LNCAP (cell line): ENCODE measurements at regions not wholly inside any gene's neighbourhood (a gene's known extent, or its start where the extent isn't known, plus 50 kb on each side); places are given as distances from the start of the nearest gene placed in this dataset.

Experiments
- CTCF ChIP-seq: fragments of 450-650 bp; IDR thresholded peaks from 2 replicates; pipeline ENCODE4 v1.5.1; 2017; ENCODE audit warnings: mild to moderate bottlenecking

- no peak for TF ChIP-seq CTCF
These were observed 431.9 kb downstream of the BCAT1 start for GRCh38 chr12:24517000-24517399.

- TF ChIP-seq CTCF, result no peak
These were observed 438.2 kb downstream of the BCAT1 start for GRCh38 chr12:24510581-24511125.

GRCh38 chr12:24507827-24508226 lies 441.1 kb downstream of the BCAT1 start:
- TF ChIP-seq CTCF, result no peak

GRCh38 chr12:24505366-24506015 lies 443.4 kb downstream of the BCAT1 start:
- TF ChIP-seq CTCF, result no peak

- no peak for TF ChIP-seq CTCF
These were observed 448.1 kb downstream of the BCAT1 start for GRCh38 chr12:24500831-24501230.

GRCh38 chr12:24500421-24500820 lies 448.5 kb downstream of the BCAT1 start:
- TF ChIP-seq CTCF, result no peak

- no peak for TF ChIP-seq CTCF
These were observed 449.5 kb downstream of the BCAT1 start for GRCh38 chr12:24499151-24500146.
